GM13976 (cell line): ENCODE measurements at regions not wholly inside any gene's neighbourhood (a gene's known extent, or its start where the extent isn't known, plus 50 kb on each side); places are given as distances from the start of the nearest gene placed in this dataset.
"Not testable (repeated sequence)": the region's sequence is repeated elsewhere in the genome, so short reads cannot be mapped to it uniquely, and the experiment has no call there.

ENCODE experiments used
- DNase-seq: peaks from one replicate; pipeline ENCODE4 v3.0.0; 2012; ENCODE audit warnings: low spot score
- CTCF ChIP-seq: IDR thresholded peaks from 2 replicates; pipeline ENCODE4 v1.5.1; 2012; ENCODE audit warnings: borderline replicate concordance, mild to moderate bottlenecking; ENCODE audit not compliant: insufficient read depth; ENCODE audit errors: extremely low read depth, missing control alignments, control extremely low read depth
- in situ Hi-C: fragments of 300-500 bp; cut with MboI; formaldehyde crosslinking; loops from one replicate; pipeline ENCODE4 v1.12.0; 2022; ENCODE audit warnings: low sequenced_read_pairs, mixed read lengths, inconsistent platforms; ENCODE audit not compliant: unreplicated experiment

GRCh38 chr3:117052395-117052794 lies 342.8 kb downstream of the TUSC7 start:
- DNase-seq = no peak
- no peak for TF ChIP-seq CTCF

GRCh38 chr3:117054556-117054955 lies 345.0 kb downstream of the TUSC7 start:
- DNase-seq = no peak
- TF ChIP-seq CTCF = no peak
- in situ Hi-C loops = no loop called here

More at GRCh38 chr3:117052395-117052794, 342.8 kb downstream of the TUSC7 start:
- in situ Hi-C loops = no loop called here

GRCh38 chr3:117056946-117057345 lies 347.4 kb downstream of the TUSC7 start:
- in situ Hi-C loops, DNase-seq: not testable (repeated sequence)

- in situ Hi-C loops = no loop called here
- DNase-seq = no peak
- TF ChIP-seq CTCF = no peak
Measured at GRCh38 chr3:117059067-117059955, 349.7 kb downstream of the TUSC7 start.

- in situ Hi-C loops = no loop called here
- no peak for DNase-seq
- TF ChIP-seq CTCF = no peak
Measured at GRCh38 chr3:117059956-117060270, 350.3 kb downstream of the TUSC7 start.

- in situ Hi-C loops = no loop called here
- no peak for DNase-seq
Measured at GRCh38 chr3:117063930-117064329, 354.4 kb downstream of the TUSC7 start.

More at GRCh38 chr3:117063930-117064329, 354.4 kb downstream of the TUSC7 start:
- no peak for TF ChIP-seq CTCF
